OCI-LY7 (cell line): ENCODE measurements at regions not wholly inside any gene's neighbourhood (a gene's known extent, or its start where the extent isn't known, plus 50 kb on each side); places are given as distances from the start of the nearest gene placed in this dataset.
"Not testable (repeated sequence)": the region's sequence is repeated elsewhere in the genome, so short reads cannot be mapped to it uniquely, and the experiment has no call there.

Experiments used
- EZH2phosphoT487 ChIP-seq: fragments of 200-600 bp; sonication (generic); IDR thresholded peaks from 2 replicates; pipeline ENCODE4 v1.6.1; 2018; ENCODE audit warnings: low read depth, borderline replicate concordance, mild to moderate bottlenecking, mixed run types, antibody characterized with exemption, low read length, moderate library complexity, mixed read lengths
- TF ChIP-seq, protein P1 (sequence below): fragments of 200-600 bp; sonication (generic); conservative IDR thresholded peaks from 2 replicates; pipeline ENCODE4 v1.5.1; 2014; ENCODE audit warnings: mild to moderate bottlenecking, antibody characterized with exemption, low read length, moderate library complexity, mixed read lengths

DNA sequence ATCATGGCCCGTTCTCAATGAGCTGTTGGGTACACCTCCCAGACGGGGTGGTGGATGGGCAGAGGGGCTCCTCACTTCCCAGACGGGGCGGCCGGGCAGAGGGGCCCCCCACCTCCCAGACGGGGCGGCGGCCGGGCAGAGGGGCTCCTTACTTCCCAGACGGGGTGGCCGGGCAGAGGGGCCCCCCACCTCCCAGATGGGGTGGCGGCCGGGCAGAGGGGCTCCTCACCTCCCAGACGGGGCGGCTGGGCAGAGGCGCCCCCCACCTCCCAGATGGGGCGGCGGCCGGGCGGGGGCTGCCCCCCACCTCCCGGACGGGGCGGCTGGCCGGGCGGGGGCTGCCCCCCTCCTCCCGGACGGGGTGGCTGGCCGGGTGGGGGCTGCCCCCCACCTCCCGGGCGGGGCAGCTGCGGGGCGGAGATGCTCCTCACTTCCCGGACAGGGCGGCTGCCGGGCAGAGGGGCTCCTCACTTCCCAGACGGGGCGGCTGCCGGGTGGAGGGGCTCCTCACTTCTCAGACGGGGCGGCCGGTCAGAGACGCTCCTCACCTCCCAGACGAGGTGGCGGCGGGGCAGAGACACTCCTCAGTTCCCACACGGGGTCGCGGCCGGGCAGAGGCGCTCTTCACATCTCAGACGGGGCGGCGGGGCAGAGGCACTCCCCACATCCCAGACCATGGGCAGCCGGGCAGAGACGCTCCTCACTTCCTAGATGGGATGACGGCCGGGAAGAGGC, 63.3 kb upstream of the TEX264 start:
- not testable (repeated sequence) for TF ChIP-seq EZH2phosphoT487
- TF ChIP-seq, protein P1, sequence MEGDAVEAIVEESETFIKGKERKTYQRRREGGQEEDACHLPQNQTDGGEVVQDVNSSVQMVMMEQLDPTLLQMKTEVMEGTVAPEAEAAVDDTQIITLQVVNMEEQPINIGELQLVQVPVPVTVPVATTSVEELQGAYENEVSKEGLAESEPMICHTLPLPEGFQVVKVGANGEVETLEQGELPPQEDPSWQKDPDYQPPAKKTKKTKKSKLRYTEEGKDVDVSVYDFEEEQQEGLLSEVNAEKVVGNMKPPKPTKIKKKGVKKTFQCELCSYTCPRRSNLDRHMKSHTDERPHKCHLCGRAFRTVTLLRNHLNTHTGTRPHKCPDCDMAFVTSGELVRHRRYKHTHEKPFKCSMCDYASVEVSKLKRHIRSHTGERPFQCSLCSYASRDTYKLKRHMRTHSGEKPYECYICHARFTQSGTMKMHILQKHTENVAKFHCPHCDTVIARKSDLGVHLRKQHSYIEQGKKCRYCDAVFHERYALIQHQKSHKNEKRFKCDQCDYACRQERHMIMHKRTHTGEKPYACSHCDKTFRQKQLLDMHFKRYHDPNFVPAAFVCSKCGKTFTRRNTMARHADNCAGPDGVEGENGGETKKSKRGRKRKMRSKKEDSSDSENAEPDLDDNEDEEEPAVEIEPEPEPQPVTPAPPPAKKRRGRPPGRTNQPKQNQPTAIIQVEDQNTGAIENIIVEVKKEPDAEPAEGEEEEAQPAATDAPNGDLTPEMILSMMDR: not testable (repeated sequence)
